ENCODE measurements at regions not wholly inside any gene's neighbourhood (a gene's known extent, or its start where the extent isn't known, plus 50 kb on each side); places are given as distances from the start of the nearest gene placed in this dataset.

- no peak for TF ChIP-seq YY1 (IDR thresholded peaks at IDR 0.05; ENCODE audit: insufficient read depth, insufficient read length)
- no peak for TF ChIP-seq SUZ12 (IDR thresholded peaks at IDR 0.05; ENCODE audit: extremely low read depth, insufficient read depth, insufficient read length)
Observed at GRCh38 chr11:104609311-104610085, 288.8 kb downstream of the CASP12 start.
